GM18498 (cell line): ENCODE measurements at regions not wholly inside any gene's neighbourhood (a gene's known extent, or its start where the extent isn't known, plus 50 kb on each side); places are given as distances from the start of the nearest gene placed in this dataset.

Experiments used
- ATAC-seq: cut with Tn5 transposase; IDR thresholded peaks from one replicate; pipeline ENCODE4 v1.9.1; 2021; ENCODE audit warnings: mild to moderate bottlenecking, moderate library complexity; ENCODE audit not compliant: unreplicated experiment

DNA sequence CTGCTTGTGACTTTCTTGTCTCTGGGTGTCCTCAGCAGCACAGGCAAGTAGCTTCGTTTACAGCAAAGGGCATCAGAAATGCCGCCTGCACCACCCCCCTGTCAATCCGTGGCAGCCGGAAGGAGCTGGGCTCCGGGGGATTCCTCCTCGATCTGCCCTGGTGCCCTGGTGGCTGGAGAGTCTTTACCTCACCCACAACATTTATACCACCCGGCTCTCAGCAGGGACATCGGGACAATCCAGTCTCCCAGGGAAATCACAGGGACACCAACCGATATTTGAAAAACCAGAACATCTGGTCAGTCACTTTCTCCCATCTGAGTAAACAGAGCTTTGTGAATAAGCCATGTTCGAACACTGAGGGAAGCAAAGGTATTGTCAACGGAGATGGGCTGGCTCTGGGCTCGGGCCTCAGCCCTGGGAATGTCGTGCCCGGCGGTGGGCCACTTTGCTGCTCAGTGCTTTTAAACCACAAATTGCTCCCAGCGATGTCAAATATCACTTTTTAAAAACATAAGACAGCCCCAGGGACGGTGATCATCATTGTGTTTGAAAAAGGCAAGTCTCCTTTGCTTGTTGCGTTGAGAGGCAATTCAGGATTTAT lies 210.0 kb upstream of the SALL3 start:
- no peak for ATAC-seq

DNA sequence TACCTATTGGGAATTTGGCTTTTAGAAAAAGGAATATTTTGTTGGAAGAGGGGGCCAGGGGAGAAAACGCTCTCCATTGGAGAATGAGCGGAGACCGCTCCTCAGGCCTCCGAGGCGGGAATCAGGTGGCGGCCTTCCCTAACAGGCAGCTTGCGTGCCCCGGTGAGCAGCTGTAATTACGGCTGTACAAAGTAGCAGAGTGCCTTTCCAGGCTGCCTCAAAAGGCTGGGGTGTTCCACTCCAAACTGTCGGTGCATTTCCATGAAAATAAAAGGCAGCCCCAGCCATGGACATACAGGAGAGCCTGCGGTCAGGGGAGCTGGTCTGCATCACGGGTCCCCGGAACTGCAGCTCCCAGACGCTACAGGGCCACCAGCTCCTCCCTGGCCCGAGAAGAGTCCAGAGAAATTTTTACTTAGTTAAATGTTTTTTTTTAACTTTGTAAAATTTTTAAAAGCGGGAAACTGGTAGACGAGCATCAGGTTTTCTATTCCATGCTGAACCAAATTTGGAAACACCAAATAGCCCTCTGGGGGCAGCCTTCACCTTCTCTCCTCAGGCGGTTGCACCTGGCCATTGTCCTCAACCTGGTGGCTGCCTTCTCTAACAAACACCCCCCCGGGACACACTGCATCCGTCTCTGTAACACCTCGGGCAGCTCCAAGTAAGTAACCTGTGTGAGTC lies 209.3 kb upstream of the SALL3 start:
- ATAC-seq: no peak

DNA sequence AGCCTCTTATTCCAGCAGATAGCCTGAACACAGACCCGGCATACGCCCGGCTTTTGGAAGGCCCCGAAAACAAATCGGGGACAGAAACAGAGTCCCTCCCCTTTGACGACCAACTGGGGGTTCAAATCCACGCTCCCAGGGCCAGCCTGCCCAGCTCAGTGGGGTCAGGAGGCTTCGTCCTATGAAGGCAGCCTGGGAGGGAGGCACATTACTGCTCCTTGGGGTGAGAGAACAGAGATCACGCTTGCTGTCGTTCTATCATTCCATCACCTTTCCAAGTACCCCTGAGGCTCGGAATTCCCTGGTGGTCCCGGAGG lies 208.8 kb upstream of the SALL3 start:
- no peak for ATAC-seq

DNA sequence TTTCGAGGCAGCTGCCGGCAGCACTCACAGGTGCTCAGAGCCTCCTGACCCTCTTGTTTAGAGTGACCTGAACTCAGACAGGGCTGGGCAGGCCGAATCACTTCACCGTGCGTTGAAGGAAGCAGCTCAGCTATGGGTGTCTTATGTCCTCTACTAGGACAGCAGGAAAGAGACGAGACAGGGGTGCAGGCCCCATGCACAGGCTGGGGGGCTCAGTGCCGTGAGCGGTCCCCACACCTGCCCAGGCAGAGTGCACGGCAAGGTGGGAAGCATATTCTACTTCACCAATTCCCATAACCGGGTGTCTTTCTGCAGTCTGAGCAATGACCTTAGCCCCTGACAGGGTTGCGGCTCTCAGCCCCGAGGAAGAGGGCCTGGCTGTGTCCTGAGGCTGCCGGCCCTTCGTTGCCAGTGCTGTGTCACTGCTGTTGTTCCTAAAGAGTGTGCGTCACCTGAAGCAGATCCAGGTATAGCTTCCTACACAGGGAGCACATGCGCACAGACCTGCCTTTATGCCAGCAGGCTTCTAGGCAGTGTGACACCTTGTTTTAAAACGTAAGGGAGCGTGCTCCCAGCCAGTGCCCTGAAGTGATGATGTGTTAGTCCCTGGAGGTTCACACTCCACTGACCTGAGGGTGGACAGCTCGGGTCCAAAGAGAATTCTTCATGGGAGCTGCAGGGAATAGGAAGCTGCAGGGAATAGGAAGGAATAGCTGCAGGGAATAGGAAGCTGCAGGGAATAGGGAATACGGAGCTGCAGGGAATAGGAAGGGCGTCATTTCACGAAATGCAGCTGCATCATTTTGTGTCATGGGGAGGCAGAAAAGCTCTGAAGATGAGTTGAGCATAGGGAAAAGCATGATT lies 207.9 kb upstream of the SALL3 start:
- ATAC-seq: no peak

DNA sequence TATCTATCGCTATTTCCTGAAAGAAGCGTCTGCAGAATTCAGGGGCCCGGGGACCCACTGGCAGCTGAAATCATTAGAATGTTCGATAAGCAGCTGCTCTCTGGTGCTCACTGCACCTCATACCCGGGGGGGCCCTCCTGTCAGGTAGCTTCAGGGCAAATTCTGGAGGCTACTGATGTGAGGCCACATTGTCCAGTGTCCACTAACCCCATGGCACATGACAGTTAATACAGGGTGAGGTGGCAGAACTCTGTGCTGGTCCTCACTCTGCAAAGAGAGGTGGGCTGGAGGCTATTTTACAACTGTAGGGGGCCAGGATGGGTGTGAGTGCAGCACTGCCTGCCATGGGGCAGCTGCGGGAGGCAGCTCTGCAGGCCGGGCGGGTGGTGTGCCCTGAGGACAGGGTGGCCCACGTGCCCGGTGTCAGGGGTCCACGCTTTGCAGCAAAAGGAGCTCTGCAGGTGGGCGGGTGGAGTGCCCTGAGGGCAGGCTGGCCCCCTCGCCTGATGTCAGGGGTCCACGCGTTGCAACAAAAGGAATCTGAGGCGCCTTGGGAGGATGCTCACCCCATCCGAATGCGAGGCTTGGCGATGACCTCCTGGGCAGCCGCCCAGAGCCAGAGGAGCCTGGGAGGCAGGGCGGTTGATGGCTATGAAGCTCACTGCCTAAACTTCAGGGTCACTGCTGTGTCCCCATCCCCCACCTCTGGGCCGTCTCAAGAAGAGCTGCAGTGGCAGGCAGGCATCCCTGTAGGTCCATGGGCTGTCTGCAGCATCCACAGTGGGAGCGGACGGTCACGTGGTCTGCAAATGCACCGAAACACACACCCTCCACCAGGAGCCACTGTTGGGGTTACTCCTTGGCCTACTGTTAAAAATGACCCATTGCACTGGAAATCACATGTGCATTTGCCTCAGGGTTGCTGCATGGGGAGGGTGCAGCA lies 207.0 kb upstream of the SALL3 start:
- ATAC-seq: no peak

DNA sequence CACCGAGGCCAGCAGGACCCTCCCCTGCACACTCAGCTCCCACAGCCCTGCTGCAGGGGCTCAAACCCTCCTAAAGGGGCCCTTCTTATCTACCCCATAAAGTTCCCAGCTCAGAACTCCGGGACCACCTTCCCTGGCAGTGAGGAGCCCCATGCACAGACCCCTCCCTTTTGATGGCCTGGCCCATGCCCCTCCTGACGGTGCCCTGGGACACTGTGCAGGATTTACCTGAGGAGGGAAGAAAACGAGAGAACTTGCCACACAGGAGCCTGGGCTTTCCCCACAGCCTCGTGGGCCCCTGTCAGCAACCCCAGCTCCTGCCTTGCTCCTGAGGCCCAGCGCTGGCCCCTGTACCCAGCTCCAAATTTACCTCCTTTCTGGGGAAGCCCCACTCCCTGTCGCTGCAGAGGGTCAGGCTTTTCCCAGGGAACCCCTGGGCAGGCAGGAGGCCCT lies 206.3 kb upstream of the SALL3 start:
- ATAC-seq: no peak

DNA sequence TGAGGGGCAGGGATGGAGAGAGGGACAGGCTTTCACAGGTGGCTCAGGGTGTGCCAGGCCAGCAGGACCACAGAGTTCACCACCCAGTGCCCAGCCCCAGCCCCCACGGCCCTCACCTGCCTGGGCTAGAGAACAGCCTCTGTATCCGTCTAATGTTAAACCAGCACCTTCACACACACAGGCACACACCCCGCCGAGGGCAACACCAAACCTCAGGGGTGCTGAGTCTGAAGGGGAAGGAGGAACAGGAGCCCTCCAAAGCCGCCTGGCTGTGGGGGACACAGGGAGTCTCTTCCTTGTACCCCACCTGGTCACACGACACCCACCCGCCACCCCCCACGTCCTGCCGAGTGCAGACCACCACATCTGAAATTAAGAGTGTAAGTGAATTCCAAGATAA lies 205.8 kb upstream of the SALL3 start:
- ATAC-seq: no peak

DNA sequence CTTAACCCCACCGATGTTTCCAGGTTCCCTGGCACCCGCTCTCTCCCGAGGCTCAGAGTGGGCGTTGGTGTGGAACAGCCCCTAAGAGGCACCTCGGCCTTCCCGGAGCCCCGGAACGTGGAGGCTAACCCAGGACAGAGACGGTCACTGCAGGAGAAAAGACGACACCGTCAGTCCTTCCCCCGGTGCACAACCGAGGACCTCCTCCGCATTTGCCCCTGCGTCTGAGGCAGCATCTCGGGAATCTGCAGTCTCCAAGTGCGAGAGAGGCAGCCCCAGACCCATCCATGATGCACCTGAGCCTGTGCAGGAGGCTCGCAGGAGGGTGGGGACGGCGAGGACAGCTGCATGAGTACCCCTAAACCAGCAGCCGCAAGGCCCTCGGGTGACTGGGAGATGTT lies 204.9 kb upstream of the SALL3 start:
- no peak for ATAC-seq

DNA sequence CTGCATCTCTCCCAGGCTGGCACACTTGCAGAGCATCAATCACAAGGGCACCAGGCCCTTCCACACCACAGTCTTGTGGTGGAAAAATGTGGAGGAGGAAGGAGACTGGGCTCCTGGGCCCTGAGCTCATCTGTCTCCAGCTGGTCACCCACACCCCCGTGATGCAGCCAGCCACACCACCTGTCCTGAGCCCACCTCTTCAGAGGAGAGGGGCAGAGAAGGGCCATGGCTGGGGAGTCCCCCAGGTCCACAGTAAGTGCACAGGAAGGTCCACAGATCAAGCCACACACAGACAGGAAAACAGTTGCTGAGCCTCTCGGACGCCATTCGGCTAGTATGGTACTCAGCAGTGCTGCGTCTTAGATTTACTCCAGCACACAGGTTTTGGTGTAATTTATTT lies 203.5 kb upstream of the SALL3 start:
- ATAC-seq: no peak

DNA sequence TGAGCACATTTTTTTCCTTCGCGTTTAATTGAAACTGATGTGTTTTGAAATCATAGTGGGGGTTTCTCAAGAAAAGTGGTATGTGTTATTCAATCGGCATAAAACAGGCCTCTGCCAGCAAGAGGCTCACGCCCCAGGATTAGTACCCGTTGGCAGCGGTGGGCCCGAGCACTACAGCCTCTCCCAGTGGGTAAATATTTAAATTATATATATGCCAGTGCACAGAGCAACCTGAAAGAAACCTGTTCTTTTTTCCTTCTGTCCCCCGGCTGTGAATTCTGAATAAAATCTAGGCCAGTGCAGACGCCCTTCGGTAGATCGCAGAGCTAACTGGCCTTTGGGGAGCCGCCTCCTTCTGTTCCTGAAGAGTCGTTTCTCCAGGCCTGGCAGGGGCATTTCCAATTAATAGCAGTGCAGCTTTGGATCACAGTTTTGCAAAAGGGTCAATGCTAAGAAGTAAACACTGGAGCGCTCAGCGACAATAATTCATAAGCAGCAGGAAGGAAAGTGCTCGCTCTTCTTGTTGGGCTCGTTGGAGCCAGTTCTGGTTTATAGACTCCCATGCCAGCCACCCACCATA lies 202.8 kb upstream of the SALL3 start:
- ATAC-seq: no peak

DNA sequence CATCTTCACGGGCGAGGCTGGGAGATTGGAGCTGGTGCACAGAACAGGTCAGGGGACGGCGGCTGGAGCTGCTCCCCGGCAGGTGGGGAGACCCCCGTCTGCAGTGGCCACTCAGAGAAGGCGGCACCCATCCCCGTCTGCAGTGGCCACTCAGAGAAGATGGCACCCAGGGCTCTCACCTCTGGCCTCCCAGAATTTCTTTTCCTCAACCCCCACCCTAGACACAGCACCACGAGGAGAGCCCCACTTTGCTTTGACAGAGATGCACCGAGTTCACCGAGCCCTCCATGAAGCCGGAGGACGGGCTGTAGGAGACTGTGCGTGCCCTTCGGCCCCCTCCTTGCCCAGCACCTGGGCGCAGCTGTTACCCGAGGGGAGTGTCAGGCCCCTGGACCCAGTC lies 201.6 kb upstream of the SALL3 start:
- no peak for ATAC-seq

DNA sequence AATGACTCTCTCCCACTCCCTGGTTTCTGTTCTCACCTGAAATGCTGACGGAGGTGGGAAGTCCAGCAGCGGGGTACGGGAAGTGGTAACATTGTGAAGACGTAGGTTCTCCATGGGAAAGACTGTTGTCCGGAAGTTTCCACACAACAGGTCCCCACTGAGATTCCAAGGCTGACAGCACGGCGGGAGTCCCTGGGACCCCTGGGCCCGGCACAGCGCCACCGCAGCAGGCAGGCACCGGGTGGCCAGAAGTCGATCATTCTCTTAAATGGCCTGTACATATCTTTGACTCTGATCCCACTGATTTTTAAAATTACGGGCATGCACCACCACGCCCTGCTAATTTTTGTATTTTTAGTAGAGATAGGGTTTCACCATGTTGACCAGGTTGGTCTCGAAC lies 201.0 kb upstream of the SALL3 start:
- ATAC-seq: no peak

DNA sequence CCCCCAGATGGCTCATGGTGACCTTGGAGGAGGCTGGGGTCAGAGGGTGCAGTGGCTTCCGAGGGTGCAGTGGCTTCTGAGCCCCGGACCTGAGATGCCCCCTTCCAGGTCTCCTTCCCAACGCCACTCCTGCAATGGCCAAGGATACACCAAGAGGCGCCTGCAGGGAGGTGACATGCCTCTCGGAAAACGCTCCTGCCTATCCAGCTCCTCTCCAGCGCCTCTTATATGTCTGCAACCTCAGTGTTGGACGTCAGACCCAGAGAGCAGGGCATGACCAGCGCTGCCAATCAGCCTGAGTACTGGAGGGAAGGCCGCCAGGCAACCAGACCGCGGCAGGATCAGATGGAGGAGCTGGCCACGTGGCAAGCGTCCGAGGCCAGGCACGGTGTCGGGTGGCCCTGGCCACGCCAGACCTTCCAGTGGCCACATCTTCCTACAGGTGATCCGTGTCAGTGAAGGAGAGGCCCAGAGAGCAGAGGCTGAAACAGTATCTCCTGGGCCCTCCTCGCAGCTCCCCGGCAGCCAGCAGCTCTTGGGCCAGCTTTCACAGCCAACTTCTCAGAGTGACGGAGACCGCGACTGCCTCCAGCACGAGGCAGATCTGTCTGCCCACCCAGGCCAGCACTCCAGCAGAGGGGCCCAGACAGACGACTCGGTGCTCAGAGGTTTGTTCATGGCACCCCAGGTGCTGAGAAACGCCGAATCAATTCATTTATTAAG lies 199.5 kb upstream of the SALL3 start:
- no peak for ATAC-seq

DNA sequence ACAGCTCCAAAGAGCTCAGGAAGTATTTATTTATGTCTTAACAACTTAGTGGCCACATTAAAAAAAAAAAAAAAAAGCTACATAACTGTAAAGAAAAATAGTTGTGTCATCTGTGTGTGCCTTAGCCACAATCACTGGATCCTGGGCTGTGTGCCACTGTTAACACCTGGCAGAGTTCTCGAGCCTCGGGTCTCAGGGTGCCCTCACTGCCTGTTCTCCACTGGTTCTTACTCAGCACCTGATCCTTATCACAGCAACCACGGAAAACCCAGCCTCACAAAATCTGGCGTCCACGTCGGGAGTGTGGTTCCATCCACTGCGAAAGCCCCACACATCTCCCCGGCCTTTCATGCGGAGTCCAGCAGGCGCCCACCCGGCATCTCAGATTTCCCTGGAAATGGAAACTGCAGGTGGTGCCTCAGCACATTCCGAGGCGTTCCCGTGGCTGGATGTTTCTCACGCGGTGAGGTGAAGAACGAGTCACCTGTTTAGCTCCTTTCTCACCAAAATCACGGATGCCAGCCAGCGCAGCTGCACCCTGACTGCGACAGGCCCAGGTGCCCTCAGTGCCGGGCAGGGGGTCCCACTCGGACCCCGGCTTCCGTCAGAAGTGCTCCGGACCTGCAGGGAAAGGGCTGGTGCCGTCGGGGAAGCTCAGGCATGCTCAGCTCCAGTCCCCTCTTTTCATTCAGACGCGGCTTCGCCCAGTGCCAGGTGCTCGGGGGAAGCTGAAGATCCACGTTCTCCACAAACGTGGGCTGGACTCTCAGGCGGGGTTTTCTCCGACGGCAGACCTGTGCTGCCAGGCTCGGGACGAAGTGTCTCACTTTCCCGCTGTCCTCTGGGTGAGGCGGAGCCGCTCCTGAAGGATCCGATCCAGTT lies 198.7 kb upstream of the SALL3 start:
- ATAC-seq: no peak

DNA sequence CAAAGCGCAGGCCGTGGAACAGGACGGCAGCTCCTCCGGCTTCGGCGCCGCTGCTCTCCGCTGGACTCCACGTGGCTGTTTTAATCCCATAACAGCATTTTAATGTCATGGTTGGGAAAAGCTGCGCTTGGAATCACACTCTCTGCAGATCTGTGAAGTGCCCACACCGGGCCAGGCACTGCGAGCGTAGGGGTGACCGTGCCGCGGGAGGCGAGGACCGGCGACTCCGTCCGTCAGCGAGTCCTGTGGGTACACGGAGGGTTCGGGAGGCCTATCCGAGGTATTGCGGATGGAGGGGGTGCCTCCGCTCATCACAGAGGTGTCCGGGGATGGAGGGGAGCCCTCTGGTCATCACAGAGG lies 198.0 kb upstream of the SALL3 start:
- ATAC-seq: no peak

DNA sequence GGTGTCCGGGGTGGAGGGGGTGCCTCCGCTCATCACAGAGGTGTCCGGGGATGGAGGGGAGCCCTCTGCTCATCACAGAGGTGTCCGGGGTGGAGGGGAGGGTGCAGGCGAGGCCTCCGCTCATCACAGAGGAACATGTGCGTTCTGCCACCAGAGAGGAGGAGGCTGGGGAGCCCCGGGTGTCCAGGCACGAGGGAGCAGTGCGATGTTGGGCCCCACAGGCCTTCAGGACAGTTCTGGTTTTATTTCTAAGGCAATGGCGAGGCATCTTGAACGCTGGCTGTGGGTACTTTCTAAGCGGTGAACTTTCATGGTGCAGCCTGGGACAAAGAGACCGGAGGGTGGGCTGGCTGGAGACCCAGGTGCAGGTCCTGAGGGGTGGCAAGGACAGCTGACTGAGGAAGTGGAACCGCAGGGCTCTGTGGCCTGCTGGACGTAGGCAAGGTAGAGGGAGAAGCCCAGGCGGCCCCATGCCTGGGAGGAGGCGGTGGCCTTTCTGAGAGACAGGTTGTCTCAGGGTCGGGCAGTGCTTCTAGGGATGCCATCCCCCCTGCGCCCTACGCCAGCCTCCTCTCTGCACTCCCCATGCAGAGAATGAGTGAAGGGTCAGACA lies 196.6 kb upstream of the SALL3 start:
- no peak for ATAC-seq

DNA sequence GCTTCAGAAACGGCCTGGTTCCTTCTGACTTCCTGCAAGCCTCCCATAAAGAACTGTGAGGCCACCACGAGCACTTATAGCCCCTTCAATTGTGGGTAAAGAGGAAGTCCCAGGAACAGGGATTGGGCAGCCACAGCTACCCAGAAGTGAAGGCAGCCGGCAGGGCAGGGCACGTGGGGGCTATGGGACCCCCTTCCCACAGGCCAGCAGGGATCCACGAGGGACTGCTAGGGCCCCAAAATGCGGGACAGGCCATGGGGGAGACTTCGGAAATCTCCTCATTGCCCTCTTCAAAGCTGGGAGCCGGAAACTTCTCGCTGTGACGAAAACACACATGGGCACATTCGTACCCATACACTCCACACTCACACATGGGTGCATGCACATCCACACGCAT lies 196.1 kb upstream of the SALL3 start:
- ATAC-seq: no peak

DNA sequence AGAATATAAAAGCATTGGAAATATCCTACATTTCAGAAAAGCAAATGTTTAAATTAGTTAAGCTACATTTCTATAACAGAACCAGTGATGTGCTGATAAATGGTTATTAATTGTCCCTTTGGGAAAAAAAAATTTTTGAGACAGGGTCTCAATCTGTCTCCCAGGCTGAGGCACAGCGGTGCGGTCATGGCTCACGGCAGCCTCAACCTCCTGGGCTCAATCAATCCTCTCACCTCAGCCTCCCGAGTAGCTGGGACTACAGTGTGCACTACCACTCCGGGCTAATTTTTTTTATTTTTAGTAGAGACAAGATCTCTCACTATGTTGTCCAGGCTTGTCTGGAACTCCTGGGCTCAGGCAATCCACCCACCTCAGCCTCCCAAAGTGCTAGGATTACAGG lies 194.8 kb upstream of the SALL3 start:
- no peak for ATAC-seq

DNA sequence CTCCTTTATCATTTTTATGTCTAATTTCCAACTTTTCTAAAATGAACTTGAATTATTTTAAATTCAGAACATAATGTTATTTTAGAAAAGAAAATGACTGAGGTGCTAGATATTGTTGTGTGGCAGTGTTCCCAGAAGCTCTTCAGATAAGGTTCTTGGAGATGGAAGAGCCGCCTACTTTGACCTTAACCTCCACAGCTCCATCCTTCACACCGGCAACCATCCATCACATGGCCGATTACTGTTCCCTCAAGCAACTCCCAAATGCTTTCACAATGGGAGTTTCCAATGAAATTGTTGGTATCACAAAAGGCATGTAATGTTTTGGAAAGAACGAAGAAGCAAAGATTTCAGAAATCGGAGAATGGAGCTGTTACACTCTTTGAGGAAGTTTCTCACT lies 193.9 kb upstream of the SALL3 start:
- ATAC-seq: no peak
